Peyer's patch (tissue), 4 donors: ENCODE measurements at regions not wholly inside any gene's neighbourhood (a gene's known extent, or its start where the extent isn't known, plus 50 kb on each side); places are given as distances from the start of the nearest gene placed in this dataset.

Experiments used
- POLR2A ChIP-seq, 2 donors: fragments of 450-650 bp; IDR thresholded peaks; one replicate each; pipeline ENCODE4 v1.5.1; 2017; ENCODE audit warnings: antibody characterized with exemption in 2 of 2, mild to moderate bottlenecking in 2 of 2, moderate library complexity in 2 of 2
- TF ChIP-seq, protein P1 (sequence below), 6 experiments: fragments of 450-650 bp in 4 of 6; fragments of 200-600 bp in 2 of 6; sonication (generic) in 1 of 6; IDR thresholded peaks; one replicate each; pipeline ENCODE4 v1.5.1; 2017 to 2019; ENCODE audit warnings: antibody characterized with exemption in 6 of 6, mild to moderate bottlenecking in 3 of 6, moderate library complexity in 1 of 6

DNA sequence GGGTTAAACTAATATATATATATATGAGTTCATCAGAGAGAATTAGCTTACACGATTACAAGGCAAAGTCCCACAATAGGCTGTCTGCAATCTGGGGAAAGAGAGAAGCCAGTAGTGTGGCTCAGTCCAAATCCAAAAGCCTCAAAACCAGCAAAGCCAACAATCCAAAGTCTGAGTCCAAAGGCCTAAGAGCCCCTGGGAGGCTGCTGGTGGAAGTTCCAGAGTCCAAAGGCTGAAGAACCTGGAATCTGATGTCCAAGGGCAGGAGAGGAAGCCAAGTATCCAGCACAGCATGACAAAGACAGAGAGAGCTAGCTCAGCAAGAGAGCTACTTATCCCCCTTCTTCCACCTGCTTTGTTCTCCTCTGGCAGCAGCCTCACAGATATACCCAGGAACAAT, 274.7 kb upstream of the ID4 start:
- TF ChIP-seq, protein P1, sequence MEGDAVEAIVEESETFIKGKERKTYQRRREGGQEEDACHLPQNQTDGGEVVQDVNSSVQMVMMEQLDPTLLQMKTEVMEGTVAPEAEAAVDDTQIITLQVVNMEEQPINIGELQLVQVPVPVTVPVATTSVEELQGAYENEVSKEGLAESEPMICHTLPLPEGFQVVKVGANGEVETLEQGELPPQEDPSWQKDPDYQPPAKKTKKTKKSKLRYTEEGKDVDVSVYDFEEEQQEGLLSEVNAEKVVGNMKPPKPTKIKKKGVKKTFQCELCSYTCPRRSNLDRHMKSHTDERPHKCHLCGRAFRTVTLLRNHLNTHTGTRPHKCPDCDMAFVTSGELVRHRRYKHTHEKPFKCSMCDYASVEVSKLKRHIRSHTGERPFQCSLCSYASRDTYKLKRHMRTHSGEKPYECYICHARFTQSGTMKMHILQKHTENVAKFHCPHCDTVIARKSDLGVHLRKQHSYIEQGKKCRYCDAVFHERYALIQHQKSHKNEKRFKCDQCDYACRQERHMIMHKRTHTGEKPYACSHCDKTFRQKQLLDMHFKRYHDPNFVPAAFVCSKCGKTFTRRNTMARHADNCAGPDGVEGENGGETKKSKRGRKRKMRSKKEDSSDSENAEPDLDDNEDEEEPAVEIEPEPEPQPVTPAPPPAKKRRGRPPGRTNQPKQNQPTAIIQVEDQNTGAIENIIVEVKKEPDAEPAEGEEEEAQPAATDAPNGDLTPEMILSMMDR (IDR thresholded peaks at IDR 0.05): no peak
- TF ChIP-seq POLR2A (IDR thresholded peaks at IDR 0.05): no peak
